ENCODE measurements at regions not wholly inside any gene's neighbourhood (a gene's known extent, or its start where the extent isn't known, plus 50 kb on each side); places are given as distances from the start of the nearest gene placed in this dataset.

- no peak for TF ChIP-seq CTCF (IDR thresholded peaks at IDR 0.05; ENCODE audit: insufficient read depth, low read length, missing control alignments)
- no peak overlapping the region for H3K4me3 ChIP-seq (ENCODE audit: low read depth, low read length)
- DNase-seq (ENCODE audit: low read depth, low spot score) = no peak
- ChIA-PET POLR2A (no interaction called here), CTCF (no interaction called here)
Observed at GRCh38 chr4:163582703-163583102, 88.2 kb downstream of the TMA16 start.

- DNase-seq (ENCODE audit: low read depth, low spot score) = no peak
- ChIA-PET POLR2A (no interaction called here), CTCF (interaction anchor here (1.2 kb wide), 1 partner anchor 32 kb away, joined by 5 read pairs; no protein-coding TSS in a partner anchor)
- no peak overlapping the region for H3K4me3 ChIP-seq (ENCODE audit: low read depth, low read length)
- TF ChIP-seq CTCF (IDR thresholded peaks at IDR 0.05; ENCODE audit: insufficient read depth, low read length, missing control alignments) = no peak
Observed at GRCh38 chr4:163587867-163588266, 93.4 kb downstream of the TMA16 start.

GRCh38 chr4:163588532-163588931 is 94.0 kb downstream of the TMA16 start:
- CTCF ChIA-PET = interaction anchor here (1.8 kb wide), 1 partner anchor 33 kb away, joined by 8 read pairs; no protein-coding TSS in a partner anchor
- no peak for DNase-seq (ENCODE audit: low read depth, low spot score)
- POLR2A ChIA-PET = no interaction called here
- H3K4me3 ChIP-seq (ENCODE audit: low read depth, low read length) = no peak overlapping the region
- no peak for TF ChIP-seq CTCF (IDR thresholded peaks at IDR 0.05; ENCODE audit: insufficient read depth, low read length, missing control alignments)

GRCh38 chr4:163590103-163590502 is 95.6 kb downstream of the TMA16 start:
- no peak for DNase-seq (ENCODE audit: low read depth, low spot score)
- H3K4me3 ChIP-seq (ENCODE audit: low read depth, low read length) = no peak overlapping the region
- CTCF ChIA-PET = interaction anchor here (0.9 to 1.8 kb wide), 2 partner anchors 35 to 1141 kb away, joined by 3 to 8 read pairs; no protein-coding TSS in a partner anchor
- TF ChIP-seq CTCF (IDR thresholded peaks at IDR 0.05; ENCODE audit: insufficient read depth, low read length, missing control alignments) = no peak
- POLR2A ChIA-PET = no interaction called here

- ChIA-PET CTCF (interaction anchor here (0.9 kb wide), 1 partner anchor 1140 kb away, joined by 3 read pairs; no protein-coding TSS in a partner anchor), POLR2A (no interaction called here)
- no peak for TF ChIP-seq CTCF (IDR thresholded peaks at IDR 0.05; ENCODE audit: insufficient read depth, low read length, missing control alignments)
Observed at GRCh38 chr4:163590619-163591264, 96.3 kb downstream of the TMA16 start.

GRCh38 chr4:163591614-163592020 is 97.1 kb downstream of the TMA16 start:
- ChIA-PET CTCF (no interaction called here), POLR2A (no interaction called here)
- no peak for TF ChIP-seq CTCF (IDR thresholded peaks at IDR 0.05; ENCODE audit: insufficient read depth, low read length, missing control alignments)
- H3K4me3 ChIP-seq (ENCODE audit: low read depth, low read length) = no peak overlapping the region
- DNase-seq (ENCODE audit: low read depth, low spot score) = no peak

More at GRCh38 chr4:163590619-163591264, 96.3 kb downstream of the TMA16 start:
- no peak overlapping the region for H3K4me3 ChIP-seq (ENCODE audit: low read depth, low read length)
- DNase-seq (ENCODE audit: low read depth, low spot score) = no peak

Data from AG04449 (cell line).